GM19452 (cell line): ENCODE measurements at regions not wholly inside any gene's neighbourhood (a gene's known extent, or its start where the extent isn't known, plus 50 kb on each side); places are given as distances from the start of the nearest gene placed in this dataset.

ENCODE experiments used
- ATAC-seq: cut with Tn5 transposase; IDR thresholded peaks from one replicate; pipeline ENCODE4 v1.9.1; 2021; ENCODE audit not compliant: unreplicated experiment

DNA sequence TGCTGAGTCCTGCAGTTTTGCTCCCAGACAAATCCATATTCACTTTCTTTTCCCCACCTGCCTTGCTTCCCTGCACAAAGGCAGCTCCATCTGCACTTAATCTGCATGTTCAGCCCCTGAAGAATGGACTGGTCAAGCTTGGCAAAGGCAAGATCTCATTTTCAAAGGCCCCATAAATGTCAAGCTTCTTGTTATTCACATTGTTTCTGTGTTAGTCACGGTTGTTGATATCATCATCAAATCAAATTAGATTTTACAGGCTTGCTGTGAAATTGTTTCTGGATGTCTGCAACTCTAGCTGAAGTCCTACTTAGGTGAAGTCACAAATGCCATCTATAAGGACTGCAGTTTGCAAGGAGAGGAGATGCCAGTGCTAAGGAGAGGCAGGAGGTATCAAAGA is 91.0 kb downstream of the GPAM start:
- no peak for ATAC-seq

- no peak for ATAC-seq
These were observed 88.6 kb downstream of the GPAM start for GRCh38 chr10:112094984-112095383.

- ATAC-seq: no peak
These were observed 87.8 kb downstream of the GPAM start for GRCh38 chr10:112095731-112096130.

DNA sequence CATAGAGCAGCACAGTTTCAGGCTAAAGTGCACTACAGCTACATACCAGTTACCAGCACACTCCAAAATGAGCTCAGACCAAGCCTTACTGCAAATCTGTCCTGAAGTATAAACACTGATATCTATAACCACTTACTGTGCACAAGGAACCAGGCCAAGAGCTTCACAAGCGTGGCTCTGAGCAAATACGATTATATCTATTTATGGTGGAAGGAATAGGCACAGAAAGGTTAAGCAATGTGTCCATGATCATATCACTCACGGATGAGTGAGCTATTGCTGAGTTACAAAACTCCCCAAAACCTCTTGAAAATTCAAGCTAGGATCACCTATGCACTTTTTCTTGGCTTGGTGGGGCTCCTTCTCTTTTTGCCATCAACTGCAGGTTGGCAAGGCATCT is 84.9 kb downstream of the GPAM start:
- ATAC-seq: no peak
